ENCODE measurements at regions not wholly inside any gene's neighbourhood (a gene's known extent, or its start where the extent isn't known, plus 50 kb on each side); places are given as distances from the start of the nearest gene placed in this dataset.

DNA sequence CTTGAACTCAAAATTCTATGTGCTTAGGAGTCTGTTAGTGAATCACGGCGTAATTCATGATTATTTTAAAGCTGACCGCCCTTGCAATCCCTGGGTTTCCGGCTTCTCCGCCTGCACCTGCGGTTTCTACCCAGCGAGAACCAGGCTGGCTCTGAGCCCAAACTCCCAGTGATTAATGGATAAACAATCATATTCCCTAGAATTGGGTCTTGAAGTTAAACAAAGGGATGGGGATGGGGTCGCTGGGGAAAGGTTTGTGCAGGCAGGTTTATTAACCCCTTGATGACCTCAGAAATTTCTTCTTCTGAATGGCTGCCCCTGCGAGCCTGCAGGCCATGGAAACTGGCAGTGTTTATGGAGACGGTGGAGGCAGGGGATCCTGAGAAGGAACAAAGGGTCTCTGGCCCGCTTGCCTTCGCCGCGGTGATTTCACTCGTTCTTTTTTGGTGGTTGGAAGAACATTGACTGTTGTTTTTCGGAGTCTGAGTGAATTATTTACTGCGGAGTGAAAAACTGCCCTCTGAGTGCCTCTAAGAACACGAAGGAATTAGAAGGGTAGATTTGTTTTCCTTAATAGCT, 1000.3 kb downstream of the BRD1 start:
- TF ChIP-seq, protein P1, sequence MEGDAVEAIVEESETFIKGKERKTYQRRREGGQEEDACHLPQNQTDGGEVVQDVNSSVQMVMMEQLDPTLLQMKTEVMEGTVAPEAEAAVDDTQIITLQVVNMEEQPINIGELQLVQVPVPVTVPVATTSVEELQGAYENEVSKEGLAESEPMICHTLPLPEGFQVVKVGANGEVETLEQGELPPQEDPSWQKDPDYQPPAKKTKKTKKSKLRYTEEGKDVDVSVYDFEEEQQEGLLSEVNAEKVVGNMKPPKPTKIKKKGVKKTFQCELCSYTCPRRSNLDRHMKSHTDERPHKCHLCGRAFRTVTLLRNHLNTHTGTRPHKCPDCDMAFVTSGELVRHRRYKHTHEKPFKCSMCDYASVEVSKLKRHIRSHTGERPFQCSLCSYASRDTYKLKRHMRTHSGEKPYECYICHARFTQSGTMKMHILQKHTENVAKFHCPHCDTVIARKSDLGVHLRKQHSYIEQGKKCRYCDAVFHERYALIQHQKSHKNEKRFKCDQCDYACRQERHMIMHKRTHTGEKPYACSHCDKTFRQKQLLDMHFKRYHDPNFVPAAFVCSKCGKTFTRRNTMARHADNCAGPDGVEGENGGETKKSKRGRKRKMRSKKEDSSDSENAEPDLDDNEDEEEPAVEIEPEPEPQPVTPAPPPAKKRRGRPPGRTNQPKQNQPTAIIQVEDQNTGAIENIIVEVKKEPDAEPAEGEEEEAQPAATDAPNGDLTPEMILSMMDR (IDR thresholded peaks at IDR 0.05) = no peak
- no peak for TF ChIP-seq POLR2A (IDR thresholded peaks at IDR 0.05)

Measured in esophagus squamous epithelium (tissue), 4 donors.